Activated CD4-positive, alpha-beta T cell treated with anti-CD3 and anti-CD28 coated beads for 1 hour (primary cell): ENCODE measurements at regions not wholly inside any gene's neighbourhood (a gene's known extent, or its start where the extent isn't known, plus 50 kb on each side); places are given as distances from the start of the nearest gene placed in this dataset.

Experiments used
- DNase-seq: peaks from one replicate; pipeline ENCODE4 v3.0.0-alpha.2; 2020

DNA sequence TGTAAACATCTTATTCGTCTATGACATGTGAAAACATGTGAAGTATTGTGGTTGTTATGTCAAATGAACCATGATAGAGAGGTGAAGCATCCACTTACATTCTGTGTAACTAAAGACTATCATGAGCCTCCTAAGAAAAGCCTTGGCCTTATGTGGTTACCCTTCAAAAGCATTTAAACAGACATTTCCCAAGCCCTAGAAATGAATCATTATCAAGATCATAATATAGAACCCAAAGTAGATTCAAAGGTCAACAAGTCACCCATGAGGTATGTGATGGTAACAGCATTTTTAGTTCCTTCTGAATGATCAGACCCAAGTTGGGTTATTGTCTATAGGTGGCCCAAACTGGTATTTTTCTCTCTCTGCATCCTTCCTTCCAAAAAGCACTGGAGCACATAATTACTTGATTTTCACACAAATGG lies 408.0 kb downstream of the TBL1XR1 start:
- DNase-seq = no peak

DNA sequence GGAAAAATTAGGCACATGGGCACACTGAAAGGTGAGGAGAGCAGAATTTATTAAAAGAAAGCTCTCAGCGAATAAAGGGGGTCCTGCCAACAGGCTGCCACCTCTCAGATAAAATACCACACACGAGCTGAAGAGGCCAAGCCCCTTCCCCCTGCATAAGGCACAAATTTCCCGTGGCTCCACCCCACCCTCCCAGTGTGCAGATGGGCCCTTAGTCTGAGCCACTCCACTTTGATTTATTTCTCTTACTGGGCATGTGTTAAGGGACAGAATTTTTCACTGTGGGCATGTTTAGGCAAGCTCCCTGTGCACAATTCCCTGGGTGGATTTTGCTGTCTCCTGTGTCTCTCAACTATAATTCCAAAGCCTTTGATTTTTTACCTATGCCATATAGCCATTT lies 409.8 kb downstream of the TBL1XR1 start:
- DNase-seq = no peak

DNA sequence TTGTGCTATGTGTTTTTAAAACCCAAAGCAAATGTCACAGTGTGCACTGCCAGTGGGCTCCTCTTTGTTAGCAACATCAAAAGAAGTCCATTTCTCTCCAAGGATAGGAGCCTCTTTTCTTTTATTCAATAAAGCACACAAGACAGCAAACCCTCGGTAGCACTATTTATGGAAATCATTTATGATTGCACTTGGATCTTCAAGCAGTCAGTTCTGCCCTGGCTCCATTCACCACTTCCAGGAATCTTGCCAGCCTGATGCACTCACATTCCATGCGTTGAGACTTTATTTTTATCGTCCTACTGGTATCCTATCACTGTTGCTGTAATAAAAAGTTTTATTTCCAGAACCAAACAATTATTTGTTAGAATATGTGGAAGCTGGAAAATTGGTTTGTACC lies 412.1 kb downstream of the TBL1XR1 start:
- DNase-seq = no peak

DNA sequence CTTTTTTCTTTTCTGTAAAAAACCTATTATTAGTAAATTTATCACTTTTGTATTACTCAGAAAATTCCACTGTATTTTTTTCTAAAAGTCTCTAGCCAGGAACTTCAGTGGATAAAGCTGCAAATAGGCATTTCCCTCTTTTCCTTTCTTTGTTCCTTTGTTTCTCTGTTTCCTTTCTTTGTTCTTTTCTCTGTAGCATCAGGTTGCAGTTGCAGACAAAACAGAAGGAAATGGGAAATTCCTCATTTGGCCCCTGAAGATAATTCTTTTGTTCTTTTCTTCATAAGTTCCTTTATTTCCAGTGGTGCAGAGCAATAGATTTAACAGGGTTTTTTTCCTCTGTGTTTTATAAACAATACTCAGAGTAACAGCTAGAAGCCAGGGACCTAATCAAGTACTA lies 416.5 kb downstream of the TBL1XR1 start:
- DNase-seq = no peak

DNA sequence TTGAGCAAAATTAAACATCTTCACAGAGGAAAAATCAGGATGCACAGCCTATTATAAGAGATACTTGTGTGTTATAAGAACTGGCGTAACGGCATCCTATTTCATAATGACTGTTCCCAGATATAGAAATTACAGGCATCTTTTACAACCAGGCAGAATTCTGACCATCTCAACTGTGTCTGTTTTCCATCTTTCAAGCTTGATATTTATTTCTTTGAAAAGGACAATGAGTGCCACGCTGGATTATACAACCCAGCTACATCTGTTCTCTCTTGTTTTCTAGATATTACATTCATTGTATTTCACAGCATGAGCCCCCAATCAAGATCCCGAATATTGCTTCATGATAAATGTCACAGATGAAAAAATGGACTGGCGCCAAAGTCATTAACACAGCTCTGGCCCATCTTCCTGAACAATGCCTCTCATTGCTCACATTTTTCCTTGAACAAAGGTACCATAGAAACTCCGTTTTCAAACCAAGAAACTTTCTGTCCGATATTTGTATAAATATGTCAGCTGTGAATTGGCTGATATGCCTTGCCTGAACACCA lies 420.6 kb downstream of the TBL1XR1 start:
- no peak for DNase-seq

DNA sequence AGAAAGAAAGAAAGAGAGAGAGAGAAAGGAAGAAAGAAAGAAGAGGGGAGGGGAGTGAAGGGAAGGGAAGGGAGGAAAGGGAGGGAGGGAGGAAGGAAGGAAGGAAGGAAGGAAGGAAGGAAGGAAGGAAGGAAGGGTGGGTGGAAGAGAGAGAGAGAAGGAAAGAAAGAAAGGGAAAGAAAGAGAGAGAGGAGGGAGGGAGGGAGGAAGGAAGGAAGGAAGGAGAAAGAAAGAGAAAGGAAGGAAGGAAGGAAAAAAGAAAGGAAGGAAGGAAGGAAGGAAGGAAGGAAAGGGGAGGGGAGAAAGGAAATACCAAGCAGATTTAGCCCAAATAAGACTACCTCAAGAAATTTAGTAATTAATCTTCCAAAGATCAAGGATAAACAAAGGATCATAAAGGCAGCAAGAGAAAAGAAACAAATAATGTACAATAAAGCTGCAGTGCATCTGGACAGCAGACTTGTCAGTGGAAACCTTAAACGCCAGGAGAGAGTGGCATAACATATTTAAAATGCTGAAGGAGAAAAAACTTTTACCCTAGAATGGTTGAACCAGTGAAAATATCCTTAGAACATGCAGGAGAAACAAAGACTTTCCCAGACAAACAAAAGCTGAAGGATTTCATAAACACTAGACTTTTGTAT lies 427.6 kb downstream of the TBL1XR1 start:
- DNase-seq = no peak

DNA sequence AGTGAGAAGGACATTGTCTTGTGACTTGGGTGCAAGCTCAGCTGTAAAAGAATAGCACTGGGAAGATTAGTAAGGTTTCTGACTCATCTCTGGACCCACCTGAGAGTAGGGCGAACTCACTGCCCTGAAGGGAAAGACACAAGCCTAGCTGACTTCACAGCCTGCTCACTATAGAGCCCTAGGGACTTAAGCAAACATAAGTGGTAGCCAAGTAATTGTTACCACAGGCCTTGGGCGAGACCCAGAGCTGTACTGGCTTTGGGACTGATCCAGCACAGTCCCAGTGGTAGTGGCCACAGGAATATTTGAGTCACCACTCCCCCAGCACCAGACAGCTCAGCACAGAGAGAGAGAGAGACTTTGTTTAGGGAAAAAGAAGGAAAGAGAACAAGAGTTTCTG lies 429.9 kb downstream of the TBL1XR1 start:
- no peak for DNase-seq

DNA sequence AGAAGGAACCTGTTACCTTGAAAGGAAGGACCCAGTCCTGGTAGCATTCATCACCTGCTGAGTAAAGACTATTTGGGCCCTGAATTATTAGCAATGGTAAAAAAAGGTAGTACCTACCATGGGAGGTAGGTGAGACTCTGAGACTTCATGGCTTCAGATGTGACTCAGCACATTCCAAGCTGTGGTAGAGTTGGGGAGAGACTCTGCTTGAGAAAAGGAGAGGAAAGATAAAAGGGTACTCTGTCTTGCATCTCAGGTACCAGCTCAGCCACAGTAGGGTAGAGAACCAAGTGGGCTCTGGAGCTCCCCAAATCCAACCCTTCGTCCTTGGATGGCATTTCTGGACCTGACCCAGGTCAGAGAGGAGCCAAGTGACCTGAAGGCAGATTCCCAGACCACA lies 430.4 kb downstream of the TBL1XR1 start:
- no peak for DNase-seq

DNA sequence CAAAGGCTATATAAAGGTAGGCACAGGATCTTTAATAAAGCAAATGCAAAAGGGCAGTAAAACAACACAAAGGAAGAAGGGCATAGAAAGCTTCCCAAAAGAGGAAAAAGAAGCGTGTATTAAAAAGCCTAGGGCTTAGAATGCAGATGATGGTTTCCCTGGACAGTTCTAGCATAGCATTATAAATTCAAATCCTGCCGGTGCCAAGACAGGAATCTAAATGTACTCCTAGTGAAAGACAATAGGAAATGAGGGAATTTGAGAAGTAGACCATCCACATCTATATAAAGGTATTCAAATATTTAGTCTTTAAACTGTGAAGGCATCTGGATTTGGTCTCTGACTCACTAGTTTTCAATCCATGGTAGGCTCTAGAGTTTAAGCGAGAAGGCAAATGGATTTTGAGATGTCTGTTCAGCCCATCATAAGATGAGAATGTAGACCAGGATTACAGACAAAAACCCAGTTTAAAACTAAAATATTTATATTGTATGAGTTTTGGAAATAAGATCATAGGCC lies 431.8 kb downstream of the TBL1XR1 start:
- DNase-seq = no peak

DNA sequence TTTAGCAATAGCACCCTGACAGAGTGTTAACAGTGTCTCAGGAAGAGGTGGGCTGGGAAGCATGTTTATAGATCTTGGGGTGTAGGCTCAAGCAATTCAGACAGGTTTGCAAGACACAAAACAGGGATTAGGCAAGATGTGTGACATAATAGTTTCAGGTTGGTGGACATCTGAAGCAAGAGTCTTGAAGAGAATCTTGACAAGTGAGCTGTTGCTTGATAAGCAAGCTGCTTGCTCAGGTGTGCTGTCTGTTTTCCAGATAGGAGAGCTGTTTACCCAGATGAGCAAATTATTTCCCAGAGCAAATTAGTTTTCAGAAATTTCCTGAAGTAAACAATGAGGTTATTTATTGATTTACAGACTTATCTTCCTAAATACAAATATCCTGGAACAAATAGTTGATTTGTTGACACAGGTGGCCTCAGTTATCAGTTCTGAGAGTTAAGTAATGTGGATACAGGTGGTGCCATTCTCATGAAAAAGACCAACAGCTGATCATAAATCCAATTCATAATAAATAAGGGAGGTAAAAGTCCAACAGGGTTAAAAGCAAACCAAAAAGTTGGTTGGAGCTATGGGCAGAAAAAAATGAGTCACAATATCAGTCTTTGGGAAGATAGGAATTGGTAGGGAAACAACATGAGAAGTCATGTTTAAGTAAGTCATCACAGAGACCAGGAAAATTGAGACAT lies 437.3 kb downstream of the TBL1XR1 start:
- no peak for DNase-seq

DNA sequence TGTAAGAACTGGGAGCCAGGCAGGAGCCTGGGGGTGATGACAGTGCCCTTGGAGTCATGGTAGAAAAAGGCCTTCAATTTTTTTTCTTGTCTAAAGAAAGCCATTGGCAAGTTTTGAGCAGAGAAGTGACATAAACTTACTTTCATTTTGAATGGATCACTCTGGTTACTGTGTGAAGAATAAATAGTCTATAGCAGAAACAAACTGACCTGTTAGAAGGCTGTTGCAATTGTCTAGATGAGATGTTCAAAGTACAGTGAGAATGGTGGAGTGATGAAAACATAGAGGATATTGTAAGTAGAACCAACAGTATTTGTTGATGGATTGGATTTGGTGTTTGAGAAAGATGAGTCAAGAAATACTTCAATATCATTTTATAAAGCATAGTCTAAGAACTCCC lies 439.9 kb downstream of the TBL1XR1 start:
- no peak for DNase-seq

DNA sequence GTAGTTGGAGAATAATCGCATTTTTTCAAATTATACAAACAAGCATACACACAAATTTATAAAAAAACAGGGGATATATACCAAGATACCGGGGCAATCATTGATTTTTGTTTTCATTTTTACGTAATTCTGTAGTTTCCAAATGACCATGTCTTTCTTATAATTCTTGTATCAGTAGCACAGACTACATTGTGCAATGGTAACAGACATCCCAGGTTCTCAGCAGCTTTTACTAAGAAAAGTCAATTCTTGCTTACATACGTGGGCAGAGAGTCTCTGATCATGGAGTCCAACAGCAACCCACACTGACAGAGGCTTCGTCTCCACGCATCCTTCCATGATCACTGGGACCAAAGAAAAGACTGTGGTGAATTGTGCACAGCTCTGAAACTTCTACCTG lies 441.3 kb downstream of the TBL1XR1 start:
- DNase-seq = no peak

DNA sequence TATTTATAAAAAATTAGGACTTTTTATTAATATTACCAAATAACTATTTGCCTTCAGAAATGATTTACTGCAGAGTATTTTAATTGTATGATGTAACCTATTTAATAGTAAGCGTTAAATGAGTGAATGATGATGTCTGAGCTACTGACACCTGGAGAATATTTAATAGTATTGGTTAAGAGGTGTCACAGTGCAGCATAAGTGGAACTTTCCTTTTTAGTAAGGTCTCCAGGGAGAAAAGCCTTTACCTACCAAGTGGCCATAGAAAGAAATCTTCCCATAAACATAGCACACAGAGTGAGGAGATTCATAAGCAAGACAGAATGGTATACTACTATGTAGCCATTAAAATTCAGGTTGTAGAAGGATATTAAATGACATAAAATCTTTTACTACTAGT lies 441.7 kb downstream of the TBL1XR1 start:
- no peak for DNase-seq

DNA sequence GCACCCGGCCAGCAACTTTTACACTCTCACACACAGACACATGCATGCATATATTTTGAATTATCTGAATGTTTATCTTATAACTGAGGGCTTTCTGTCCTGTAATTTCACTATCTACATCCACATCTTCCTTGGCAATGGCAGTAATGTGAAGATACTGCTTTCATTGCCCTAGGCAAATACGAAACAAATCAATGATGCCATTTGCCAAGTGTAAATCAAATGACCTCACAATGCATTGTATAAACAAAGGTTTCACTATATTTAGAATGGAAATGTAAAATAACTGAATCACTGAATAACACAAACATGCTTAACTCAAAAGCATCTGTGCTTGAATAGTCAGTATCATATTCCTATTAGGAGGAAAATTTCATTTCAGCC lies 455.6 kb downstream of the TBL1XR1 start:
- no peak for DNase-seq

DNA sequence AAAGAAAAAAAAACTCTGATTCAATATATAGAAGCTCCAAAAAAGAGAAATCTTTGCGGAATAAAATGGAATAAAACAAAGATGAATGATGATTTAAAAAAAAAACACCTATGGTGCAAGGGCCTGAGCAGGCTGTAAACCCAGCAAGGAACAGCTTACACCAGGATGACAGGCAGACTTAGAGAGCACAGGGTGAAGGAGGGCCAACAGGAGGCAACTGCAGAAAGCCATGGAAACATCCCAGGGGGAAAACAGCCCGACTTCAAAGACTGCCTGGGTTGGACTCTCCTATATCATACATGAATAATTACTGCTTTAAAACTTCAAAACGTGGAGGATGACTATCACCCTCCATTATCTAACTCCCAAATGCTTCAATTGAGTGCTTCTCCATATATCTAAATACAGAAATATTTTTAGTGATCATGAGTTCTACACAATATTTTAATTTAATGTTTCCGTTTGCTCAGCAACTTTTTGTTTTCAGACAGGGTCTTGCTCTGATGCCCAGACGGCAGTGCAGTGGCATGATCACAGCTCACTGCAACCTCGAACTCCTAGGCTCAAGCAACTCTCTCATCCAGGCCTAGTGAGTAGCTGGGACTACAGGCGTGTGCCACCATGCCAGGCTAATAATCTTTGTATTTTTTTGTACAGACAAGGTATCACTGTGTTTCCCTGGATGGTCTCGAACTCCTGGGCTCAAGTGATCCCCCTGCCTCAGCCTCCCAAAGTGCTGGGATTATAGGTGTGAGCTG lies 456.2 kb downstream of the TBL1XR1 start:
- DNase-seq = no peak

DNA sequence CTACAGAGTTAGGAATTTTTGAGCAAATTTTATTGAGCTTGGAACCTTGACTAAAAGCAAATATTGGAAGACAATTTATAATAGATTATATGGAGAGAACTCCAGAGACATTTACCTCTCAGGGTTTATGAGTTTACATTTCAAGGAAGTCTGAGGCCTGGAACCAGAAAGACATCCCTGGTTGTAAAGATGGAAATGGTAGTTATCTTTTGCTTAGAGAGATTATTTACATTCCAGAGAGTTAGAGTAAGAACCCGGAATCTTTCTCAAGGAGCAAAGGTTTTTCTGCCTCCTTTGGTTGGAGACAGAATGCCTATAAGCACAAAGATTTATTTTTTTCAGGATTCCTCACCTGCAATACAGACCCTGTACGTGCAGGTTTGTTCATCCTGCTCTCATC lies 458.1 kb downstream of the TBL1XR1 start:
- DNase-seq = no peak

DNA sequence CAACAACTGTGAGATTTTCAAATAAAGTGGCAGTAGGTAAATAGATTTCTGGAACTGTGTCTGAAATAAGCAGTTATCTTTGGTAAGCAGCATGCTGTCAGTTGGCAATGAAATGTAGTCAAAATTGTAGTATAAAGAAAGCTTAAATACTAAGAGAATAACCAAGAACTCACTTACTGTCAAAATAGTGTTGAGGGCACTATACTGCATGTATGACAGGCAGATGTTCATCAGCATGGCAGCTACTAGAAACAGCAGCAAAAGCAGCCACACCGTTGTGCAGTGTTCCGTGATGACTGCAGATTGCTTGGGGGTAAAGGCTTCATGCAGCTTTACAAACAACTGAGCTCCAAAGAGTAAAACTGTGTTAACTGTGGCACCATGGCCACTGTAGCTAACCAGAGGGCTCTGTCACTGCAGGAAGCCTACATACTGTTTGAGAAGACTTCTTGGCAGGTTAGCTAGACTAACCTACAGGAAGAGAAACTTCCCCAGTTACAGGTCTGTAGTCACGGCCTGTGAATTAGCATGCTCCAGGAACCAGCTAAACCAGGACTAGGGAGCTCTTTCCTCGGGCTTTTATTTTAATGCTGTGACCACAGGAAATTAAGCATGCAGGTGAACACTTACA lies 459.7 kb downstream of the TBL1XR1 start:
- no peak for DNase-seq

DNA sequence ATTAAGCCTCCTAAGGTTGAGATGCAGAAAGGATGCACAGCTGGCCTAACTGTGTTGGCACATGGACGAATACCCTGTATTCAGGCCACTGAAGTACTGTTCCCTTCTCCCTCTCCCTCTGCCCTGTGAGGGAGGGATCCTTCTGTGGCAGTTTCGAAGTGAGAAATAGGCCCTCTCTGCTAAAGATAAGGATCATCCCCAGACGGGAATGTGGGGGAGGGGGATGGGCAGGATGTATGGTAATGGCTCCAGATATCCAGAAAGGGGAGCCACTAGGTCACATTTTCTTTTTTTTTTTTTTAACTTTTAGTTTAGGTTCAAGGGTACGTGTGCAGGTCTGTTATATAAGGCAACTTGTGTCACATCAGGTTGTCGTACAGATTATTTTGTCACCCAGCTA lies 463.1 kb downstream of the TBL1XR1 start:
- no peak for DNase-seq

DNA sequence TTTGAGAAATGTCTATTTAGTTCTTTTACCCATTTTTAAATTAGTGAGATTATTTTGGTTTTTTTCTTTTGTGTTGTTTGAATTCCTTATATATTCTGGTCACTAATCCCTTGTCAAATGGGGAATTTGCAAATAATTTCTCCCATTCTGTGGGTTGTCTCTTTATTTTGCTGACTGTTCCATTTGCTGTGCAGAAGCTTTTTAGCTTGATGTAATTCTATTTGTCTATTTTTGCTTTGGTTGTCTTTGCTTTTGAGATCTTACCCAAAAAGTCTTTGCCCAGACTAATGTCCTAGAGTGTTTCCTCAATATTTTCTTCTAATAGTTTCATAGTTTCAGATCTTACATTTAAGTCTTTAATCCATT lies 472.9 kb downstream of the TBL1XR1 start:
- DNase-seq = no peak

DNA sequence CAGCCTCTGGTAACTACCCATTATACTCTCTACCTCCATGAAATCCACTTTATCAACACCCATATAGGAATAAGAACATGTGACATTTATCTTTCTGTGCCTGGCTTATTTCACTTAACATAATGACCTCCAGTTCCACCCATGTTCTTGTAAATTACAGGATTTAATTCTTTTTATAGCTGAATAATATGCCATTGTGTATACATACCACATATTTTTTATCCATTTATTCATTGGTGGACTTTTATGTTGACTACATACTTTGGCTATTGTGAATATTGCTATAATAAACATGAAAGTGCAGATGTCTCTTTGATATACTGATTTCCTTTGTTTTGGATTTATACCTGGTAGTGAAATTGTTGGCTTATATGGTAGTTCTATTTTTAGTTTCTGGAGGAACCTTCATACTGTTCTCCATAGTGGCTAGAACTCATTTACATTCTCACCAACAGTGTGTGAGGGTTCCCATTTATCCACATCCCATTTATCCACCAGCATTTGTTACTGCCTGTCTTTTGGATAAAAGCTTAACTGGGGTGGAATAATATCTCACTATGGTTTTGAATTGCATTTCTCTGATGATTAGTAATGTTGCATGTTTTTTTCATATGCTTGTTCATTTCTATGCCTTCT lies 473.4 kb downstream of the TBL1XR1 start:
- DNase-seq = no peak

DNA sequence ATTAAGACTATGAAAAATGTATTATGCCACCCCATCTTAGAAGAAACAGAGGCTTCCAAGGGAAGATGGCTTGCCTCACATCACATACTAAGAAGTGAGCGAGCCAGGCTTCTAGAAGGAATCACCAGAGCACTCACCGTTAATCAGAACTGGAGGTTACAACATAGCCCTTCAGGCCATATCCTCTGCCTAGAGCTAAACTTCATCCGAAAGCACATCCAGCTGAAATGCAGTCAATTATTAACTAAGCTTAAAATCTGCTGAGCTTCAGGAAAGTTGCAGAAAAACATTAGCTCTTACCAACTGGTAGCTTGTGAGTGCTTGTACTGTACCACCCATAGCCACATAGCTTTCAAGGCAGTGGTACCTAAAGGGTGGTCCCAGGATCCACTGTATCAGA lies 483.2 kb downstream of the TBL1XR1 start:
- DNase-seq = no peak

DNA sequence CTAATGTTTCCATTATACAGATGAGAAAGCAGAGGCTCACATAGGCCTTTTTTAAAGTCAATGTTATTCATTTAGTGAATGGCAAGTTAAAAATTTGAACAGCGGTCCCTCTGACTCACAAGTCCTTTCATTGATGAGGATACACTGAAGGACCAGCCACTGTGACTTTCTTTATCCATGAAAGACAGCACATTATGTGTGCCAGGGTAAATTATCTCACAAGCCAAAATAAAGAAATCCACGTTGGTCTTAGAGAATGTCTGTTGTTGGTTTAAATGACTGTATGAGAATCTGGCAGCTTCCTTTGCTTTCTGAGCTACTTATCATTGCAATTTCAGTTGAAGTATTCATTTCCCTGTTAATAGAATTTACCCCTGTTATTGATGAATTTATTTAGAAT lies 485.1 kb downstream of the TBL1XR1 start:
- DNase-seq = no peak

DNA sequence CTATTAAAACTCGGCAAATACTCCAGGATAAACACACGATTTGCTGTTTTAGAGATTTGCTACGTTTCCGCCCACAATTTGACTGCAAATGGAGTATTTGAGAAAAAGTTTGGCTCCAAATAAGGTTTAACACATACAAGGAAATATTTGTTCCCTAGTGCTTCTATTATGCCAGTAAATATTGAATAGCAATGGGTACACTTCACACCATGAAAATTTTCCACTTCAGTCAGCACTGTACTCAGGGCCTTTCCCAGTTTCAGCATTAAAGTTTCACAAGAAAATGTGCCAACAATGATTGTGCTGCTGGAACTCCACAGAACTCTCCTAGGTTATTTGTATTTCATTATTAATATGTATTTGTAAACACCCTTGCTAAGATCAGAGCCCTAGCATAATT lies 498.0 kb downstream of the TBL1XR1 start:
- DNase-seq = no peak
